Lower lobe of right lung (tissue), 2 donors: ENCODE measurements at regions not wholly inside any gene's neighbourhood (a gene's known extent, or its start where the extent isn't known, plus 50 kb on each side); places are given as distances from the start of the nearest gene placed in this dataset.

Experiments used
- ATAC-seq, 2 donors: fragments of 200-7000 bp; cut with Tn5 transposase; one replicate each; pipeline ENCODE4 v1.9.1; 2020 to 2022; ENCODE audit warnings: mild to moderate bottlenecking in 2 of 2, moderate library complexity in 2 of 2
- DNase-seq: peaks from one replicate; pipeline ENCODE4 v3.0.0-alpha.2; 2020
- H3K27ac ChIP-seq: fragments of 200-600 bp; one replicate; pipeline ENCODE4 v1.8.0; 2022
- H3K27me3 ChIP-seq: fragments of 200-600 bp; one replicate; pipeline ENCODE4 v1.8.0; 2022; ENCODE audit warnings: low read depth
- H3K36me3 ChIP-seq: fragments of 200-600 bp; one replicate; pipeline ENCODE4 v1.8.0; 2022; ENCODE audit warnings: mild to moderate bottlenecking
- H3K4me1 ChIP-seq: fragments of 200-600 bp; one replicate; pipeline ENCODE4 v1.8.0; 2022
- H3K4me3 ChIP-seq: fragments of 200-600 bp; one replicate; pipeline ENCODE4 v1.8.0; 2022; ENCODE audit warnings: mild to moderate bottlenecking
- H3K9me3 ChIP-seq: fragments of 200-600 bp; one replicate; pipeline ENCODE4 v1.8.0; 2022
- CTCF ChIP-seq: fragments of 200-600 bp; IDR thresholded peaks from one replicate; pipeline ENCODE4 v1.8.0; 2022; ENCODE audit warnings: antibody characterized with exemption, mild to moderate bottlenecking
- intact Hi-C: fragments of 100-400 bp; cut with DNase I; formaldehyde crosslinking; loops from one replicate; pipeline ENCODE4 v1.11.0; 2022
- donor health status: DM: no; HTN: yes; CAD: no; lungs with severe emphysema.

- Histone ChIP-seq H3K9me3 (no peaks in the 10 kb centered on the region), H3K4me3 (no peak overlapping the region), H3K4me1 (peaks cover 5% of the 10 kb centered on the region), H3K36me3 (no peaks in the 10 kb centered on the region), H3K27me3 (no peaks in the 10 kb centered on the region), H3K27ac (no peak overlapping the region)
- intact Hi-C loops: no loop called here
- DNase-seq: no peak
- TF ChIP-seq CTCF: no peak
- no peak for ATAC-seq
Observed at GRCh38 chr15:62879770-62880169, 162.8 kb upstream of the TPM1 start.

GRCh38 chr15:62880278-62880677, 162.3 kb upstream of the TPM1 start:
- Histone ChIP-seq H3K27me3 (no peaks in the 10 kb centered on the region), H3K4me3 (no peak overlapping the region), H3K9me3 (no peaks in the 10 kb centered on the region), H3K36me3 (no peaks in the 10 kb centered on the region), H3K27ac (no peak overlapping the region), H3K4me1 (peaks cover 5% of the 10 kb centered on the region)
- TF ChIP-seq CTCF: no peak
- DNase-seq (no peak), ATAC-seq (no peak)
- intact Hi-C loops: no loop called here

- peaks cover 5% of the 10 kb centered on the region for H3K4me1 ChIP-seq
- TF ChIP-seq CTCF: no peak
- H3K36me3 ChIP-seq: no peaks in the 10 kb centered on the region
- H3K27ac ChIP-seq: no peak overlapping the region
- intact Hi-C loops: no loop called here
- no peak overlapping the region for H3K4me3 ChIP-seq
- no peaks in the 10 kb centered on the region for H3K9me3 ChIP-seq
- DNase-seq (no peak), ATAC-seq (no peak)
- no peaks in the 10 kb centered on the region for H3K27me3 ChIP-seq
Observed at GRCh38 chr15:62881056-62881455, 161.5 kb upstream of the TPM1 start.

- H3K4me3 ChIP-seq: no peak overlapping the region
- no peaks in the 10 kb centered on the region for H3K27me3 ChIP-seq
- intact Hi-C loops: no loop called here
- peaks cover 5% of the 10 kb centered on the region for H3K4me1 ChIP-seq
- H3K9me3 ChIP-seq: no peaks in the 10 kb centered on the region
- no peaks in the 10 kb centered on the region for H3K36me3 ChIP-seq
- ATAC-seq (no peak), DNase-seq (no peak)
- no peak overlapping the region for H3K27ac ChIP-seq
- TF ChIP-seq CTCF: no peak
Observed at GRCh38 chr15:62883938-62884479, 158.5 kb upstream of the TPM1 start.

- no peaks in the 10 kb centered on the region for H3K4me1 ChIP-seq
- intact Hi-C loops: no loop called here
- no peak for ATAC-seq
- no peak for TF ChIP-seq CTCF
- no peak for DNase-seq
- no peak overlapping the region for H3K27ac ChIP-seq
- H3K4me3 ChIP-seq: no peak overlapping the region
- no peaks in the 10 kb centered on the region for H3K36me3 ChIP-seq
- H3K9me3 ChIP-seq: no peaks in the 10 kb centered on the region
- H3K27me3 ChIP-seq: no peaks in the 10 kb centered on the region
Observed at GRCh38 chr15:62886431-62887071, 156.0 kb upstream of the TPM1 start.
